ENCODE measurements at regions not wholly inside any gene's neighbourhood (a gene's known extent, or its start where the extent isn't known, plus 50 kb on each side); places are given as distances from the start of the nearest gene placed in this dataset.

DNA sequence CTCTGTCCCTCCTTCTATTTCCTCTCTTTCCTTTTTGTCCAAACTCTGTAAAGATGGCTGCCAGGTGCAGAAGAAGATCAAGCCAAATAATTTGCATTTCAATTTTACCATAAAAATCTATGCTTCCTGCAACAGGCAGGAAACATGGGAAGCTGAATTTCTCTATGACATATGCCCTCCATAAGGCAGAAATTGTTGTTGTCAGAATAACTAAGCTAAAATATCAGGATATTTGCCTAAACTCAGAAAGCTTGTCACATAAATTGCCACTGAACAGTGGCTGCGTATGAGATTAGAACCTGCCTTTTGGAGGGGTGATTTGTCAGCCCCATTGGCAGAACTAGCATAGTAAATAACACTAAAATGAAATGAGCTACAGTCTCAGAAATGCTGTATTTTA is 288.3 kb upstream of the LMCD1 start:
- DNase-seq (ENCODE audit: low spot score in 2 of 2, unreplicated experiment in 2 of 2) = no peak
- Mint-ChIP-seq H3K27ac (no peak overlapping the region), H3K36me3 (no peaks in the 10 kb centered on the region), H3K4me1 (peaks cover 9% of the 10 kb centered on the region), H3K4me3 (no peak overlapping the region), H3K27me3 (ENCODE audit: low read depth) (no peaks in the 10 kb centered on the region), H3K9me3 (peaks cover 19% of the 10 kb centered on the region)
- TF ChIP-seq, protein P1, sequence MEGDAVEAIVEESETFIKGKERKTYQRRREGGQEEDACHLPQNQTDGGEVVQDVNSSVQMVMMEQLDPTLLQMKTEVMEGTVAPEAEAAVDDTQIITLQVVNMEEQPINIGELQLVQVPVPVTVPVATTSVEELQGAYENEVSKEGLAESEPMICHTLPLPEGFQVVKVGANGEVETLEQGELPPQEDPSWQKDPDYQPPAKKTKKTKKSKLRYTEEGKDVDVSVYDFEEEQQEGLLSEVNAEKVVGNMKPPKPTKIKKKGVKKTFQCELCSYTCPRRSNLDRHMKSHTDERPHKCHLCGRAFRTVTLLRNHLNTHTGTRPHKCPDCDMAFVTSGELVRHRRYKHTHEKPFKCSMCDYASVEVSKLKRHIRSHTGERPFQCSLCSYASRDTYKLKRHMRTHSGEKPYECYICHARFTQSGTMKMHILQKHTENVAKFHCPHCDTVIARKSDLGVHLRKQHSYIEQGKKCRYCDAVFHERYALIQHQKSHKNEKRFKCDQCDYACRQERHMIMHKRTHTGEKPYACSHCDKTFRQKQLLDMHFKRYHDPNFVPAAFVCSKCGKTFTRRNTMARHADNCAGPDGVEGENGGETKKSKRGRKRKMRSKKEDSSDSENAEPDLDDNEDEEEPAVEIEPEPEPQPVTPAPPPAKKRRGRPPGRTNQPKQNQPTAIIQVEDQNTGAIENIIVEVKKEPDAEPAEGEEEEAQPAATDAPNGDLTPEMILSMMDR (IDR thresholded peaks at IDR 0.05; ENCODE audit: unreplicated experiment) = no peak

DNA sequence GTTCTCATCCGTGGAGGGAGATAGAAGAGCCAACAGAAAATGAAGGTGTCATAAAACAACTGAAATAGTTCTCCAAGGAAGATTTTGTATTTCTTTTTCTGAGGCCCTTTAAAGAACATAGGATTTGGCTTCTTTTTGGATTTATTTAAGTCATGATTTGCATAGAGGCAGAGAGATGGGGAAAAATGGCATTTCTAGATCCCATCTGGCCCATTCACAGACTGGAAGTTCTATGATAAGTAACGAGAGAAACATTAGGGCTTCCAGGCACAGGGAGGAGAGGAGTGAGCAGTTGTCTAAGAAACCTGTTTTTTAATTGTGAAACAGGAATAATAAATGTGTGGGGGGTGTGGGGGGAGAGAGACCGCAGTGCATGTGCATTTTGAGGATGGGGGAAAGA is 285.8 kb upstream of the LMCD1 start:
- Mint-ChIP-seq H3K27me3 (ENCODE audit: low read depth) (no peaks in the 10 kb centered on the region), H3K4me3 (no peak overlapping the region), H3K9me3 (peaks cover 11% of the 10 kb centered on the region), H3K4me1 (peaks cover 20% of the 10 kb centered on the region), H3K27ac (no peak overlapping the region), H3K36me3 (no peaks in the 10 kb centered on the region)
- TF ChIP-seq, protein P1 (IDR thresholded peaks at IDR 0.05; ENCODE audit: unreplicated experiment) = no peak
- DNase-seq (ENCODE audit: low spot score in 2 of 2, unreplicated experiment in 2 of 2) = no peak

DNA sequence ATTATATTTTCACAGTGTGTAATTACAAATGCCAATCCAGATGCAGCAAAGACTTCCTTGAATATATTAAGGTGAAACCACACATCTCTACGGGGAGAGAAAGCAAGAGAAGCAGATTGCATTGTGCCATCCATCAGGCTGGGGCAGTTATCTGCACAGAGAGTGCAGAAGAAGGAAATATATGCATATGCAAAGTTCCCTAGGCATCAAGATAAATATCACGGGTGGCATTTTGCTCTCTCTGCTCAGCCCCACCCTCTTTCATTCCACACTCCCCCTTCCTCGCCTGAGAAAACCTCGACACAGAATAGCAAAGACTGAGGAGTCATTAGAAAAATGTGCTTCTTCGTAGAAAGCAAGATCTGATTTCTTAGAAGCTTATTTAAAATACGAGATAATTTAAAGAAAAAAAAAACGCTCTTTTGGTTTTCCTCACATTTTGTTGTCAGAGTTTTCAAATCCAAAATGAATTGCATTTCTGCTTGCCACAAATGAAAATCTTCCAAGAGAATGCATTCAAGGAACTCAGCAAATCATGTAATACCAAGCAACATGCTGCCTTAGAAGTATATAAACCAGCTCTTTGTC is 283.2 kb upstream of the LMCD1 start:
- no peak overlapping the region for H3K4me3 Mint-ChIP-seq
- TF ChIP-seq, protein P1 (IDR thresholded peaks at IDR 0.05; ENCODE audit: unreplicated experiment) = no peak

DNA sequence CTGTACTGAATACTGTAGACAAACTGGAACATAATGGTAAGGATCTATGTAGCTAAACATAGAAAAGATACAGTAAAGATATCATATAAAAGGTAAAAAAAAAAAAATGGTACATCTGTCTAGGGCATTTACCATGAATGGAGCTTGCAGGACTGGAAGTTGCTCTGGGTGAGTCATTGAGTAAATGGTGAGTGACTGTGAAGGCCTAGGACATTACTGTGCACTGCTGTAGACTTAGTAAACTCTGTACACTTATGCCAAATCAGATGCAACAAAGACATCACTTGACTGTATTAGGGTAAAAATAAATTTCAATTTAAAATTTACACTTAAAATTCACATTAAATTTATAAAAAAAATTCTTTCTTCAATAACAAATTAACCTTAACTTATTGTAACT is 281.3 kb upstream of the LMCD1 start:
- Mint-ChIP-seq H3K27me3 (ENCODE audit: low read depth) (no peaks in the 10 kb centered on the region), H3K4me1 (peaks cover 18% of the 10 kb centered on the region), H3K27ac (no peak overlapping the region), H3K36me3 (no peaks in the 10 kb centered on the region), H3K4me3 (no peak overlapping the region), H3K9me3 (peaks cover 6% of the 10 kb centered on the region)
- DNase-seq (ENCODE audit: low spot score in 2 of 2, unreplicated experiment in 2 of 2) = no peak
- TF ChIP-seq, protein P1 (IDR thresholded peaks at IDR 0.05; ENCODE audit: unreplicated experiment) = no peak

More for the DNA sequence above, 283.2 kb upstream of the LMCD1 start:
- H3K9me3 Mint-ChIP-seq = peaks cover 6% of the 10 kb centered on the region
- no peak overlapping the region for H3K27ac Mint-ChIP-seq
- no peaks in the 10 kb centered on the region for H3K36me3 Mint-ChIP-seq
- no peak for DNase-seq (ENCODE audit: low spot score in 2 of 2, unreplicated experiment in 2 of 2)
- no peaks in the 10 kb centered on the region for H3K27me3 Mint-ChIP-seq (ENCODE audit: low read depth)
- peaks cover 18% of the 10 kb centered on the region for H3K4me1 Mint-ChIP-seq

DNA sequence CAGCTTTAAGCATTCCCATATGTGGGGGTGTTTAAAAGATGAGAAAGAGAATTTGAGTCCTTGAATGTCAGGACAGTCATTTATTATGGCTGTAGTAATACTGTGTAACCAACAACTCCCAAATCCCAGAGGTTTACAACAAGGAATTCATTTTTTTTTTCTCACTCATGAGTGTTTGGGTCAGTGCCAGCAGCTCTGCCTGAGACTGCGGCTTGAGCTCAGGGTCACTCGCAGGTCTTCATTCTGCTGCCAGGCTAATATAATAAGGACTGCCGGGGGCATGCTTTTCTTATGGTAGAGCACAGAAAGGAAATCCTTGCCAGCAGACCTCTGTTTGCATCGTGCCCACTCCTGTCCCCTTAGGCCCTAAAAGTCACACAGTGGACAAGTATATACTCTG is 277.9 kb upstream of the LMCD1 start:
- no peak overlapping the region for H3K27ac Mint-ChIP-seq
- H3K4me1 Mint-ChIP-seq = peaks cover 6% of the 10 kb centered on the region
- H3K36me3 Mint-ChIP-seq = no peaks in the 10 kb centered on the region
- H3K4me3 Mint-ChIP-seq = no peak overlapping the region
- no peak for DNase-seq (ENCODE audit: low spot score in 2 of 2, unreplicated experiment in 2 of 2)
- no peaks in the 10 kb centered on the region for H3K27me3 Mint-ChIP-seq (ENCODE audit: low read depth)
- TF ChIP-seq, protein P1 (IDR thresholded peaks at IDR 0.05; ENCODE audit: unreplicated experiment) = no peak
- no peaks in the 10 kb centered on the region for H3K9me3 Mint-ChIP-seq

DNA sequence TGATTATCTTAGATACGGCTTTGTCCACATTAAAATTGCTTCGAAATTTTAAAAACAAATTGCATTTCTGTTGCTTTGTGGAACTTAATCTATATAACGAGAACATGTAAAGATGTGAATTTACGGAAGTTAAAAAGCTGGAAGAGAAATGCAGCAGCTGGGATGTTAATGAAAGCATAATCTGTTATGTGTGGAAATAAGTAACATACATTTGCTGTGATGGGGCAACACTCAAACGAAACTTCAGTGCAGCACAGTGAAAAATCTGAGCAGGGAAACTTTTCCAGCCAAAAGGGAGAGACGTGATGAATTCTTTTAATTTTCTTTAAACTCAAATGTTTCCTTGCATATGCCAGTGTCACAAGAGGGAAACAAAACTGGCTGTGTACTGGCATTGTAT is 276.7 kb upstream of the LMCD1 start:
- TF ChIP-seq, protein P1 (IDR thresholded peaks at IDR 0.05; ENCODE audit: unreplicated experiment) = no peak
- Mint-ChIP-seq H3K9me3 (no peaks in the 10 kb centered on the region), H3K4me3 (no peak overlapping the region), H3K4me1 (no peaks in the 10 kb centered on the region), H3K27me3 (ENCODE audit: low read depth) (no peaks in the 10 kb centered on the region), H3K27ac (no peak overlapping the region), H3K36me3 (no peaks in the 10 kb centered on the region)
- no peak for DNase-seq (ENCODE audit: low spot score in 2 of 2, unreplicated experiment in 2 of 2)

All from mesothelial cell of epicardium (in vitro differentiated cells).